A673 (cell line): ENCODE measurements at regions not wholly inside any gene's neighbourhood (a gene's known extent, or its start where the extent isn't known, plus 50 kb on each side); places are given as distances from the start of the nearest gene placed in this dataset.

Experiments used
- CTCF ChIP-seq: fragments of 300-800, 200-600 bp; sonication (generic); conservative IDR thresholded peaks from 2 replicates; pipeline ENCODE4 v1.5.1; 2017; ENCODE audit warnings: low read depth, mild to moderate bottlenecking, antibody characterized with exemption, low read length, moderate library complexity, mixed read lengths
- EZH2 ChIP-seq: fragments of 200-600 bp; sonication (generic); IDR thresholded peaks from 2 replicates; pipeline ENCODE4 v1.6.1; 2017; ENCODE audit warnings: borderline replicate concordance, low read depth, mild to moderate bottlenecking, mixed read lengths, antibody characterized with exemption, low read length; ENCODE audit not compliant: poor library complexity, severe bottlenecking

DNA sequence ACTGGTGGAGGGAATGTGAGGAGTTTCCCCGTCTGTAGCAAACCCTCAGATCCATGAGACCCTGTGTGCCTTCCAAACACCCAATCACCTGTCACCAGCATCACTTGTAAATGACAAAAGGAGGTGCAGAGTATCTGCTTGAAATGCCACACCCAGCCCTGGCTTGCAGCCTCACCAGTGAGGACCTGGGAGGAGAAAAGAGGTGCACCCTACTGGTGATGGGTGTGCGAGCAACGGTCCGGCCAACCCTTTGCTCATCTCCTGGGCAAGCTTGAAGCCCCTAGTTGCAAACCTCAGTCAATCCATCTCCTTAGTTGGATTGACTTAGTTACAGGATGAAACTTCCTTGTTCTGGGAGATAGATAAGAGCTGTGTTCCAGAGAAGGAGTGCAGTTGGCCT is 62.4 kb upstream of the WAPL start:
- TF ChIP-seq CTCF (no peak), EZH2 (no peak)
